Prostate gland (tissue), 2 donors: ENCODE measurements at regions not wholly inside any gene's neighbourhood (a gene's known extent, or its start where the extent isn't known, plus 50 kb on each side); places are given as distances from the start of the nearest gene placed in this dataset.
"Not testable (repeated sequence)": the region's sequence is repeated elsewhere in the genome, so short reads cannot be mapped to it uniquely, and the experiment has no call there.

Experiments used
- DNase-seq: peaks from one replicate; pipeline ENCODE4 v3.0.0-alpha.2; 2019; ENCODE audit warnings: low spot score
- H3K27ac ChIP-seq, 2 donors: fragments of 200-600 bp; sonication (generic); 2 replicates each; pipeline ENCODE4 v1.5.1; 2017 to 2019
- H3K27me3 ChIP-seq: fragments of 200-600 bp; sonication (generic); replicated peaks from 2 replicates; pipeline ENCODE4 v1.5.1; 2019; ENCODE audit not compliant: insufficient read depth
- H3K36me3 ChIP-seq, 2 donors: fragments of 200-600 bp; sonication (generic); 1 replicate in 1 of 2; 2 replicates in 1 of 2; pipeline versions ENCODE4 v1.5.1 to v1.8.1; 2017 to 2019
- H3K4me1 ChIP-seq: fragments of 200-600 bp; sonication (generic); replicated peaks from 2 replicates; pipeline ENCODE4 v1.5.1; 2019
- H3K4me3 ChIP-seq, 2 donors: fragments of 200-600 bp; sonication (generic); 2 replicates each; pipeline ENCODE4 v1.5.1; 2017 to 2019
- H3K9me3 ChIP-seq: fragments of 200-600 bp; sonication (generic); 2 replicates; pipeline ENCODE4 v1.5.1; 2017
- CTCF ChIP-seq, 4 experiments: fragments of 200-600 bp in 2 of 4; fragments of 450-650 bp in 2 of 4; sonication (generic) in 2 of 4; IDR thresholded peaks; 1 replicate in 3 of 4; 2 replicates in 1 of 4; pipeline ENCODE4 v1.5.1; 2016 to 2019; ENCODE audit warnings: antibody characterized with exemption in 4 of 4, mild to moderate bottlenecking in 2 of 4, moderate library complexity in 2 of 4
- POLR2A ChIP-seq: fragments of 450-650 bp; IDR thresholded peaks from one replicate; pipeline ENCODE4 v1.6.1; 2016; ENCODE audit warnings: antibody characterized with exemption, mild to moderate bottlenecking
- POLR2AphosphoS5 ChIP-seq: sonication (generic); formaldehyde crosslinking; IDR thresholded peaks from one replicate; pipeline ENCODE4 v1.6.1; 2017; ENCODE audit warnings: antibody characterized with exemption
- WGBS: methylation state at CpG from one replicate; pipeline ENCODE4 v1.1.5; 2018; 5-methylcytosine and 5-hydroxymethylcytosine counted together
- intact Hi-C: fragments of 100-400 bp; cut with DNase I; formaldehyde crosslinking; loops from one replicate; pipeline ENCODE4 v1.14.2; 2022

GRCh38 chr5:154541553-154541952, 63.5 kb upstream of the HAND1 start:
- intact Hi-C loops = no loop called here
- no peak for DNase-seq
- TF ChIP-seq CTCF (IDR thresholded peaks at IDR 0.05) (no peak), POLR2AphosphoS5 (no peak), POLR2A (no peak)
- WGBS = 34% methylated on average over 11 of the region's 11 CpGs
- Histone ChIP-seq H3K27ac (no peak overlapping the region), H3K4me1 (no peaks in the 10 kb centered on the region), H3K36me3 (no peaks in the 10 kb centered on the region), H3K9me3 (no peaks in the 10 kb centered on the region), H3K27me3 (no peaks in the 10 kb centered on the region), H3K4me3 (no peak overlapping the region)

DNA sequence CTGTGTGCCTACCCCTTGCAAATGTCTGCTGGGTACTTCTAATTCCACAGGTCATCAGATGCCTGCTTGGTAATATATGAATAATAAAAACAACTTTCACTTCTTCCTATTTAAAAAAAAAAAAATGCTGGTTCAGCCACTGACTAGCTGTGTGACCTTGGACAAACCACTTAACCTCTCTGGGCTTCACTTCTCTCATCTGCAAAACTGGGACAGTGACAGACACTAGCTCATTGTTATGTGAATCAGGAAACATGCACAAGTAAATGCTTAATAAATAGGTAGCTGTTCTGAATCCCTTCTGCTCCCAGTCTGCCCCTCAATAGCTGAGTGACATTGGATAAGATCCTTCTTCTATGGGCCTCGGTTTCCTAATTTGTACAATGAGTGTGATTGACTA, 62.6 kb upstream of the HAND1 start:
- intact Hi-C loops = no loop called here
- TF ChIP-seq CTCF (IDR thresholded peaks at IDR 0.05) = no peak
- WGBS = 100% methylated on average over 1 of the region's 1 CpG
- H3K27me3 ChIP-seq = no peaks in the 10 kb centered on the region
- H3K27ac ChIP-seq = no peak overlapping the region
- H3K9me3 ChIP-seq = no peaks in the 10 kb centered on the region
- no peaks in the 10 kb centered on the region for H3K4me1 ChIP-seq
- no peak overlapping the region for H3K4me3 ChIP-seq
- no peaks in the 10 kb centered on the region for H3K36me3 ChIP-seq
- DNase-seq = no peak

DNA sequence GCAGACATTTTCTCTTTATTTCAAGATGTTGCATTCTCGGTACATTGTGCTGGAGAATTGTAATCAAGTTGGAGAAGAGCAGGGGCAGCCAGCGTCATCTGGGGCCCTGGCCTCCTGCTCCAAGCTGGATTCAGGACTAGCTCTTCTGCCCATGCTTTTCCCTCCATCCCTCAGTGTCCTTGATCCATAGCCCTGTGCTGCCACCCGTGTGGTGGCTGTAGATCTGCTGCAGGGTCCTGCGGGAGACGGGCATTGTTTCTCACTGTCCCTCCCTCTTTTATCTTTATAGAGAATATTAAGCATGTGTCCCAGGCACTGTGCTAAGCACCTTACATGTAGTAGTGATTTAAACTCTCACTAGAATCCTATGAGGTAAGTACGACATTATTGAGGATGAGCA, 60.5 kb upstream of the HAND1 start:
- Histone ChIP-seq H3K9me3 (no peaks in the 10 kb centered on the region), H3K4me3 (no peak overlapping the region), H3K27me3 (no peaks in the 10 kb centered on the region), H3K36me3 (no peaks in the 10 kb centered on the region), H3K27ac (no peak overlapping the region), H3K4me1 (no peaks in the 10 kb centered on the region)
- TF ChIP-seq POLR2A (no peak), POLR2AphosphoS5 (no peak), CTCF (IDR thresholded peaks at IDR 0.05) (no peak)
- no peak for DNase-seq
- intact Hi-C loops = no loop called here
- 71% methylated on average over 6 of the region's 6 CpGs for WGBS

- H3K9me3 ChIP-seq, H3K36me3 ChIP-seq, DNase-seq, H3K27me3 ChIP-seq, H3K27ac ChIP-seq, intact Hi-C loops, H3K4me1 ChIP-seq, H3K4me3 ChIP-seq: not testable (repeated sequence)
- WGBS = 99% methylated on average over 4 of the region's 4 CpGs
Observed at GRCh38 chr5:154536439-154536838, 58.4 kb upstream of the HAND1 start.

- no peaks in the 10 kb centered on the region for H3K27me3 ChIP-seq
- no peaks in the 10 kb centered on the region for H3K4me1 ChIP-seq
- TF ChIP-seq CTCF (IDR thresholded peaks at IDR 0.05) (no peak), POLR2AphosphoS5 (no peak), POLR2A (no peak)
- intact Hi-C loops = no loop called here
- H3K9me3 ChIP-seq = no peaks in the 10 kb centered on the region
- no peak overlapping the region for H3K4me3 ChIP-seq
- no peak overlapping the region for H3K27ac ChIP-seq
- 52% methylated on average over 2 of the region's 2 CpGs for WGBS
- no peaks in the 10 kb centered on the region for H3K36me3 ChIP-seq
- no peak for DNase-seq
Observed at GRCh38 chr5:154535535-154535934, 57.5 kb upstream of the HAND1 start.
